HEK293 (cell line): ENCODE measurements at regions not wholly inside any gene's neighbourhood (a gene's known extent, or its start where the extent isn't known, plus 50 kb on each side); places are given as distances from the start of the nearest gene placed in this dataset.

Experiments used
- GFI1B ChIP-seq: fragments of 450-650 bp; formaldehyde crosslinking; IDR thresholded peaks from 2 replicates; pipeline ENCODE4 v1.5.1; 2016; ENCODE audit warnings: missing biosample characterization, missing genetic modification characterization
- HOXA7 ChIP-seq: sonication (generic); formaldehyde crosslinking; IDR thresholded peaks from 2 replicates; pipeline ENCODE4 v1.8.1; 2022; ENCODE audit warnings: missing genetic modification reagents, borderline replicate concordance
- YY2 ChIP-seq: fragments of 450-650 bp; formaldehyde crosslinking; IDR thresholded peaks from 2 replicates; pipeline ENCODE4 v1.5.1; 2016; ENCODE audit warnings: missing biosample characterization, missing genetic modification characterization
- ZBTB7A ChIP-seq: fragments of 450-650 bp; formaldehyde crosslinking; IDR thresholded peaks from 2 replicates; pipeline ENCODE4 v1.5.1; 2016; ENCODE audit warnings: low read depth, missing biosample characterization, missing genetic modification characterization
- ZFHX2 ChIP-seq: fragments of 450-650 bp; formaldehyde crosslinking; conservative IDR thresholded peaks from 2 replicates; pipeline ENCODE4 v1.5.1; 2016; ENCODE audit warnings: missing biosample characterization, missing genetic modification characterization
- ZNF114 ChIP-seq: fragments of 450-650 bp; formaldehyde crosslinking; IDR thresholded peaks from 2 replicates; pipeline ENCODE4 v1.5.0; 2017; ENCODE audit warnings: missing biosample characterization, missing genetic modification characterization
- ZNF18 ChIP-seq: fragments of 450-650 bp; formaldehyde crosslinking; IDR thresholded peaks from 2 replicates; pipeline ENCODE4 v1.5.1; 2016; ENCODE audit warnings: missing biosample characterization, missing genetic modification characterization
- ZNF223 ChIP-seq: fragments of 450-650 bp; formaldehyde crosslinking; IDR thresholded peaks from 2 replicates; pipeline ENCODE4 v1.5.1; 2016; ENCODE audit warnings: missing biosample characterization, missing genetic modification characterization
- ZXDB ChIP-seq: fragments of 450-650 bp; formaldehyde crosslinking; IDR thresholded peaks from 2 replicates; pipeline ENCODE4 v1.5.1; 2016; ENCODE audit warnings: missing biosample characterization, missing genetic modification characterization
- TF ChIP-seq, protein P1 (sequence below): fragments of 450-650 bp; formaldehyde crosslinking; IDR thresholded peaks from 2 replicates; pipeline ENCODE4 v1.5.1; 2016; ENCODE audit warnings: missing biosample characterization, missing genetic modification characterization

GRCh38 chr18:77466890-77467289 lies 217.2 kb downstream of the GALR1 start:
- TF ChIP-seq GFI1B (tag by site-specific recombination) = no peak
- TF ChIP-seq, protein P1, sequence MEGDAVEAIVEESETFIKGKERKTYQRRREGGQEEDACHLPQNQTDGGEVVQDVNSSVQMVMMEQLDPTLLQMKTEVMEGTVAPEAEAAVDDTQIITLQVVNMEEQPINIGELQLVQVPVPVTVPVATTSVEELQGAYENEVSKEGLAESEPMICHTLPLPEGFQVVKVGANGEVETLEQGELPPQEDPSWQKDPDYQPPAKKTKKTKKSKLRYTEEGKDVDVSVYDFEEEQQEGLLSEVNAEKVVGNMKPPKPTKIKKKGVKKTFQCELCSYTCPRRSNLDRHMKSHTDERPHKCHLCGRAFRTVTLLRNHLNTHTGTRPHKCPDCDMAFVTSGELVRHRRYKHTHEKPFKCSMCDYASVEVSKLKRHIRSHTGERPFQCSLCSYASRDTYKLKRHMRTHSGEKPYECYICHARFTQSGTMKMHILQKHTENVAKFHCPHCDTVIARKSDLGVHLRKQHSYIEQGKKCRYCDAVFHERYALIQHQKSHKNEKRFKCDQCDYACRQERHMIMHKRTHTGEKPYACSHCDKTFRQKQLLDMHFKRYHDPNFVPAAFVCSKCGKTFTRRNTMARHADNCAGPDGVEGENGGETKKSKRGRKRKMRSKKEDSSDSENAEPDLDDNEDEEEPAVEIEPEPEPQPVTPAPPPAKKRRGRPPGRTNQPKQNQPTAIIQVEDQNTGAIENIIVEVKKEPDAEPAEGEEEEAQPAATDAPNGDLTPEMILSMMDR (tag by site-specific recombination) = no peak
- TF ChIP-seq ZFHX2 (tag by site-specific recombination) = no peak
- no peak for TF ChIP-seq ZBTB7A (tag by site-specific recombination)
- TF ChIP-seq ZNF18 (tag by site-specific recombination) = no peak
- no peak for TF ChIP-seq ZNF114 (tag by site-specific recombination)
- no peak for TF ChIP-seq ZXDB (tag by site-specific recombination)
- TF ChIP-seq YY2 (tag by site-specific recombination) = no peak
- no peak for TF ChIP-seq HOXA7 (CRISPR knock-in tag)
- no peak for TF ChIP-seq ZNF223 (tag by site-specific recombination)
